ENCODE measurements at regions not wholly inside any gene's neighbourhood (a gene's known extent, or its start where the extent isn't known, plus 50 kb on each side); places are given as distances from the start of the nearest gene placed in this dataset.

- no peak overlapping the region for H3K4me3 Mint-ChIP-seq (ENCODE audit: unreplicated experiment)
- TF ChIP-seq CTCF (IDR thresholded peaks at IDR 0.05; ENCODE audit: insufficient read depth in 1 of 2, low read depth in 1 of 2, low read length in 1 of 2, severe bottlenecking in 1 of 2, unreplicated experiment in 1 of 2), result no peak
- intact Hi-C loops (cut with micrococcal nuclease; ENCODE audit: unreplicated experiment), result loop anchor here (1.0 to 2.0 kb wide), 10 partner anchors 18 to 232 kb away; partner anchors contain the start of gene FOXA2
- H3K4me1 ChIP-seq, result no peaks in the 10 kb centered on the region
- ChIA-PET CTCF (interaction anchor here (0.6 to 2.4 kb wide), 19 partner anchors 10 to 898 kb away, joined by 3 to 19 read pairs (median 4); partner anchors contain the start of gene FOXA2), POLR2A (interaction anchor here (0.5 to 0.9 kb wide), 6 partner anchors 38 to 132 kb away, joined by 3 to 8 read pairs (median 4); partner anchors contain the start of gene FOXA2)
- H3K4me3 ChIP-seq (ENCODE audit: low read depth, low read length), result no peak overlapping the region
- no peaks in the 10 kb centered on the region for H3K36me3 Mint-ChIP-seq (ENCODE audit: insufficient read depth, unreplicated experiment)
- no peaks in the 10 kb centered on the region; the same call in 1 of the 2 replicates for H3K27me3 ChIP-seq (replicated peaks; ENCODE audit: control insufficient read depth, insufficient read depth, low read length)
- BruUV-seq (replicated peaks), result no TSS peak
- peaks cover 7% of the 10 kb centered on the region for H3K4me1 Mint-ChIP-seq (ENCODE audit: low read depth, unreplicated experiment)
- H3K9me3 ChIP-seq, result no peaks in the 10 kb centered on the region
- H3K9me3 Mint-ChIP-seq (ENCODE audit: unreplicated experiment), result no peaks in the 10 kb centered on the region
- DNase-seq, result peak in 1 of 2 experiments; percentile 38
- no peak overlapping the region for H3K27ac Mint-ChIP-seq (ENCODE audit: unreplicated experiment)
- H3K36me3 ChIP-seq (ENCODE audit: control insufficient read depth, insufficient read depth, low read length), result no peaks in the 10 kb centered on the region
- peaks cover 10% of the 10 kb centered on the region for H3K27me3 Mint-ChIP-seq (ENCODE audit: insufficient read depth, unreplicated experiment)
Measured at GRCh38 chr20:22452442-22453011, 131.8 kb downstream of the FOXA2 start.

DNA sequence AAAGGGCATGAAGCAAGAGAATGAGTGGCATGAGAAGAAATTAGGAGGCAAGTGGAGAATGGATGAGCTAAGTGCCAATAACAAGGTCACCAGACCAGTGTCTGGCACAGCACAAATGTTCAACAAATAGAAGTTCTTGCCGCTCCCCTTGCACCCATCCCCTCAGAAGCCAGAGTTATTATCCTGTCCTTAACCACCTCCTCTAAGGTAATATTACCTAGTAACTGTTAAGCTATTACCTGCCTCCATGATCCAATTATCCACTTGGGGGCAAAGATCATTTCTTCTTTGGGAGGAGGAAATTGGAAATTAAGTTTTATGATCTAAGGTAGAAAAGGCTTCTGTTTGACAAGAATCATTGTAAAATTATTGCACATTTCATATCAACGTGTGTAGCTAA, 133.8 kb downstream of the FOXA2 start:
- H3K9me3 Mint-ChIP-seq (ENCODE audit: unreplicated experiment), result no peaks in the 10 kb centered on the region
- no peaks in the 10 kb centered on the region for H3K36me3 Mint-ChIP-seq (ENCODE audit: insufficient read depth, unreplicated experiment)
- Histone ChIP-seq H3K9me3 (no peaks in the 10 kb centered on the region), H3K27me3 (replicated peaks; ENCODE audit: control insufficient read depth, insufficient read depth, low read length) (no peaks in the 10 kb centered on the region; the same call in 1 of the 2 replicates), H3K4me3 (ENCODE audit: low read depth, low read length) (no peak overlapping the region), H3K4me1 (no peaks in the 10 kb centered on the region), H3K36me3 (ENCODE audit: control insufficient read depth, insufficient read depth, low read length) (no peaks in the 10 kb centered on the region)
- ChIA-PET CTCF (interaction anchor here (1.1 kb wide), 1 partner anchor 39 kb away, joined by 3 read pairs; no protein-coding TSS in a partner anchor), POLR2A (no interaction called here)
- no peak overlapping the region for H3K27ac Mint-ChIP-seq (ENCODE audit: unreplicated experiment)
- BruUV-seq (replicated peaks), result no TSS peak
- no peak overlapping the region for H3K4me3 Mint-ChIP-seq (ENCODE audit: unreplicated experiment)
- no peak for DNase-seq
- H3K4me1 Mint-ChIP-seq (ENCODE audit: low read depth, unreplicated experiment), result peaks cover 7% of the 10 kb centered on the region
- TF ChIP-seq CTCF (IDR thresholded peaks at IDR 0.05; ENCODE audit: insufficient read depth in 1 of 2, low read depth in 1 of 2, low read length in 1 of 2, severe bottlenecking in 1 of 2, unreplicated experiment in 1 of 2), result no peak
- intact Hi-C loops (cut with micrococcal nuclease; ENCODE audit: unreplicated experiment), result no loop called here
- peaks cover 10% of the 10 kb centered on the region for H3K27me3 Mint-ChIP-seq (ENCODE audit: insufficient read depth, unreplicated experiment)

GRCh38 chr20:22449188-22449973, 135.0 kb downstream of the FOXA2 start:
- peaks cover 7% of the 10 kb centered on the region for H3K4me1 Mint-ChIP-seq (ENCODE audit: low read depth, unreplicated experiment)
- no TSS peak for BruUV-seq (replicated peaks)
- H3K27ac Mint-ChIP-seq (ENCODE audit: unreplicated experiment), result no peak overlapping the region
- H3K36me3 ChIP-seq (ENCODE audit: control insufficient read depth, insufficient read depth, low read length), result no peaks in the 10 kb centered on the region
- ChIA-PET CTCF (no interaction called here), POLR2A (no interaction called here)
- H3K9me3 ChIP-seq, result no peaks in the 10 kb centered on the region
- H3K27me3 Mint-ChIP-seq (ENCODE audit: insufficient read depth, unreplicated experiment), result peaks cover 17% of the 10 kb centered on the region
- no peak overlapping the region for H3K4me3 ChIP-seq (ENCODE audit: low read depth, low read length)
- no peak for DNase-seq
- no peak overlapping the region for H3K4me3 Mint-ChIP-seq (ENCODE audit: unreplicated experiment)
- H3K27me3 ChIP-seq (replicated peaks; ENCODE audit: control insufficient read depth, insufficient read depth, low read length), result no peaks in the 10 kb centered on the region; the same call in 1 of the 2 replicates
- no peaks in the 10 kb centered on the region for H3K36me3 Mint-ChIP-seq (ENCODE audit: insufficient read depth, unreplicated experiment)
- H3K4me1 ChIP-seq, result no peaks in the 10 kb centered on the region
- intact Hi-C loops (cut with micrococcal nuclease; ENCODE audit: unreplicated experiment), result no loop called here
- no peaks in the 10 kb centered on the region for H3K9me3 Mint-ChIP-seq (ENCODE audit: unreplicated experiment)
- TF ChIP-seq CTCF (IDR thresholded peaks at IDR 0.05; ENCODE audit: insufficient read depth in 1 of 2, low read depth in 1 of 2, low read length in 1 of 2, severe bottlenecking in 1 of 2, unreplicated experiment in 1 of 2), result no peak

All from Caco-2 (cell line).